Stimulated activated CD4-positive, alpha-beta T cell treated with anti-CD3 and anti-CD28 coated beads, Interleukin-15, amount 100 ng/mL, for 24 hours (primary cell): ENCODE measurements at regions not wholly inside any gene's neighbourhood (a gene's known extent, or its start where the extent isn't known, plus 50 kb on each side); places are given as distances from the start of the nearest gene placed in this dataset.
A peak's percentile ranks its signal among the peaks of the same experiment; 100 is the strongest.

Source experiments
- DNase-seq: peaks from one replicate; pipeline ENCODE4 v3.0.0-alpha.2; 2020

GRCh38 chr3:111314181-111314873 is 227.7 kb upstream of the CD96 start:
- no peak for DNase-seq

DNA sequence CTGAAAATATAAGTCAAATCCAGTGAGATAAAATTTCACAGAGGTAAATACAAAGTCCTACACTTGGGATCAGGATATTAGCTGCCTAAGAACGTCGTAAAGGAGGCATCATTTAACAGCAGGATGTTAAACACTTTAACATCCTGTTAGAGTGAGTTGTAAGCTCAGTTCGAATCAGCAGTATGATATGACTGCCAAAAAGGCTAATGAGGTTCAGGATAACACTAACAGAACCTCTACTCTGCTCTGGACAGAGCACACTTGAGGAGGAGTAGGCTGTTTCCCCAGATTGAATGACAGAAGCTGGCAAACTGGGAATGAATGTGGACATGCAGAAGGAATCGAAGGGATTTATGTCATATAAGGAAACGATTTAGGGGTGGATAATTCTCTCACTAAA is 227.1 kb upstream of the CD96 start:
- no peak for DNase-seq

- DNase-seq = no peak
Observed at GRCh38 chr3:111315930-111316587, 225.9 kb upstream of the CD96 start.

DNA sequence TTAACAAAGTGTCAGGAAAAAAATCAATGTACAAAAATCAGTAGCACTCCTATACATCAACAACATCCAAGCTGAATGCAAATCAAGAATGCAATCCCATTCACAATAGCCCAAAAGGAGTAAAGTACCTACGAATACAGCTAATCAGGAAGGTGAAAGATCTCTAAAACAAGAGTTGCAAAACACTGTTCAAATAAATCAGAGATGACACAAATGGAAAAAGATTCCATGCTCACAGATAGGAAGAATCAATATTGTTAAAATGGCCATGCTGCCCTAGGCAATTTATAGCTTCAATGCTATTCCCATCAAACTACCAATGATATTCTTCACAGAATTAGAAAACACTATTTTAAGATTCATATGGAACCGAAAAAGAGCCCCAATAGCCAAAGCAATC is 223.7 kb upstream of the CD96 start:
- DNase-seq = no peak

DNA sequence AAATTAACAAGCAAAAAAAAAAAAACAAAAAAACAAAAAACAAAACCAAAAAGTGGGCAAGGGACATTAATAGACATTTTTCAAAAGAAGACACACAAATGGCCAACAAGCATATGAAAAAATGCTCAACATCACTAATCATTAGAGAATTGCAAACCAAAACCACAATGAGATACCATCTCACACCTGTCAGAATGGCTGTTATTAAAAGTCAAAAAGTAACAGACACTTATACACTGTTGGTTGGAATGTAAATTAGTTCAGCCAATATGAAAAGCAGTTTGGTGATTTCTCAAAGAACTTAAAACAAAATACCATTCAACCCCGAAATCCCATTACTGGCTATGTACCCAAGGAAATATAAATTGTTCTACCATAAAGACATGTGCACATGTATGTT is 222.4 kb upstream of the CD96 start:
- no peak for DNase-seq

DNA sequence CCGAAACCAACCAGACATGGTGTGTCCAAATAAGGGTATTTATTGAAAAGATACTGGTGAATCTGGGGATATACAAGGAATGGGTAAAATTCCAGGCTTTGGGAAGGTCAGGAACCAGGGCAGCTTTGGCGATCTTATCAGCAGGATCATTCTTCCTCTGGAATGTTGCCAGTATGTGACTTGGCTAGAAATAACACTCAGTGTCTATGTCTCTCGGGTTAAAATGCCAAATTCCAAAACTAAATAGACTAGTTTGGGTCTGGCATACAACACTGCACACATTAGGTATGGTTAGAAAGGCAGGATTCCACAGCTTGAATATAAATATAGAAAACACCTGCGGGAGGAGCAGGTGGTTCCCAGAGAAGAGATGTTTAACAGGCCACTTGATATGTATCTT is 220.2 kb upstream of the CD96 start:
- no peak for DNase-seq

- no peak for DNase-seq
Observed at GRCh38 chr3:111323019-111323418, 219.0 kb upstream of the CD96 start.

DNA sequence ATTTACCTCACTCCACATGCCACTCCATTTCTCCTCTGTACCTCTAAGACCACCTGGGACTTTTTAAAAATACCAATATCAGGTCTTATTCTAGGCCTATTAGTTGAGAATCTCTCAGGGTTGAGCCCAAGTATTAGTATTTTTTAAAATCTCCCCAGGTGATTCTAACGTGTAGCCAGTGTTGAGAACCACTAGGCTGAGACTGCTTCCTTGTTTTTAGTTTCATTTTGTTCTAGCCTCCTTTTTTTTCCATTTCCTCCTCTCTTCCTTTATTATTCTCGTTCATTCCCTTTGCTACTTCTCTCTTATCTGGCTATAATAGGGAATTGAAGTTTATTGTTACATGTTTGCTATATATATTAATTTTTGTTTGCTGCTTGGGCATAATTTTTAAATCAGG is 217.8 kb upstream of the CD96 start:
- no peak for DNase-seq

GRCh38 chr3:111324645-111325044 is 217.4 kb upstream of the CD96 start:
- DNase-seq = no peak

DNA sequence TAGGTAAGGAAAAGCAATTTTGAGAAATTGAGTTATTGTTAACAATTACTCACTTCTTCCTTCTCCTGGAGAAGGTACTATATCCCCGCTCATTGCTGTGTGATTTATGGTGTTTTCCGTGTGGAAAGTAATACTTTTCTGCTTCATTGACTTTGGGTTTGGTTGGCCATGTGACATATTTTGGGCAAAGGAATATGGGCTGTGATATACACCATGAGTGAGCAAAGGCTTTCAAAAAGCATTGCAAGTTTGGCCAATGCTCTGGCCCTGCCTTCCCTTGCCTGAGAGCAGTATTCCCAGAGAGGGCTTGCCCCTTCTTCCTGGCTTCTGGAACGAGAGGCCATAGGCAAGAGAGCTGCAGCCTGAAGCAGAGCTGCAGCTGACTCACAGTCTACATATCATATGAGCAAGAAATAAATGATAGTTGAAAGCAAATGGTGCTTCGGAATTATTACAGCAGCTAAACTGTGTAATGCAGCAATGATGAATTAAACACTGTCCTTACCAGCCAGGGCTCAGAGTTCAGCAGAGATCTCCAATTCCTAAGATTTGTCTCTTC is 216.8 kb upstream of the CD96 start:
- no peak for DNase-seq

- DNase-seq = peak; percentile 16
Observed at GRCh38 chr3:111326144-111326995, 215.6 kb upstream of the CD96 start.

- DNase-seq = no peak
Observed at GRCh38 chr3:111331306-111331705, 210.7 kb upstream of the CD96 start.

- no peak for DNase-seq
Observed at GRCh38 chr3:111331912-111332311, 210.1 kb upstream of the CD96 start.

DNA sequence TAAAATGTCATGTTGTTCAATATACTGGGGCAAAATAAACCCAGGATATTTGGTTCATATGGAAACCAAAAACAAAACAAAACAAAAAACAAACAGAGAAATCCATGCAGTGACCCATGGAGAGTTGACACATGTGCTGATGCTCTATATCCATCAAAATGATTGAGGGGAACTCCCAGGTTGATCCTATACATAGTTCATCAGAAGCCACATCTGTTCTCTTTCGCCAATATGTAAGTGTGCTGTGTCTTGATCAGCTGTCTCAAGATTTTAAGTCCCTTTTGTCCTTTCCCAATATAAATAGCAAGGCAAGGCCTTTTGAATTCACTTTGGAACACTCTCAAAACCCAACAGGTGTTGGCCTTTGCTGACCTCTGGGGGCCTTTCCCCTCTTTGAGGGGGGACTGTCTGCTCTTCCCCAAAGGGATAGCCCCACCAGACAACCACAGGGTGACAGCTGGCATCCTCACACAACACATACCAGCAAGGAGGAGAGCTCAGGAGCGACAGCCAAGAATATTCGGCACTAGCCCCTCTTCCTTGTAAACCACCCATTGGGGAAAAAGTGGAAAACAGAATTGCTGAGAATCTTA is 209.4 kb upstream of the CD96 start:
- no peak for DNase-seq

- DNase-seq = no peak
Observed at GRCh38 chr3:111333642-111334041, 208.4 kb upstream of the CD96 start.

DNA sequence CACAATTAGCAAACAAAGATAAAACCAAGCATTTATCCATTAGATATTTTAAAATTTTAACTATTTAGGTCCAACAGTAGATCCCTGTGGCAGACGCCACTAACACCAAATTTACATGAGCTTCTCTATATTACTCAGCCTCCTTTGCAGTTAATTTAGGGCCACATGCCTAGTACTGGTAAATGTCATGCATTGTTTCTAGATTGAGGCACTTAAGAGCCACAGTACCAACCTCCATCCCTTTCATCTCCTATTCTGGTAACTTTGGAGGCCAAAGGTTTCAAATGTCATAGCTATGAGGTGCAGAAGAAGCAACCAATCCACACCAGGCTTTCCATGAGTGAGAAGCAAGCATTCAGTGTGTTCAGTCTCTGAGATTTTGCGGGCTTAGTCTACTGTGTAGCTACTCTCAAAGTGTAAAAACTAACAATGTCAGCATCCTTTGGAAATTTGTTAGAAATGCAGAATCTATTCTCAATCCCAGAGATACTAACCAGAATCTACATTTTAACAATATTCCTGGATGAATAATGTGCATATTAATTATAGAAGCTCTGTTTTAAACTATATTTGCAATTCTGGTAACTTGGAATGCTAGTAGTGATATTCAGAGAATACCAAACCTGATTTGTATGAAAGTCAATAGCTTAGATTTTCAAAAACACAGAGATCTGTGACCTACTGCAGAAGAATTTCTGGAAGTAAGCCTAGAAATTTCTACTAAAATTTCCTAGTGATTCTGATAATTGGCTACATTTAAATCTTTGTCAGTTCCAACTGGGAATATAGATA is 206.3 kb upstream of the CD96 start:
- DNase-seq = no peak

DNA sequence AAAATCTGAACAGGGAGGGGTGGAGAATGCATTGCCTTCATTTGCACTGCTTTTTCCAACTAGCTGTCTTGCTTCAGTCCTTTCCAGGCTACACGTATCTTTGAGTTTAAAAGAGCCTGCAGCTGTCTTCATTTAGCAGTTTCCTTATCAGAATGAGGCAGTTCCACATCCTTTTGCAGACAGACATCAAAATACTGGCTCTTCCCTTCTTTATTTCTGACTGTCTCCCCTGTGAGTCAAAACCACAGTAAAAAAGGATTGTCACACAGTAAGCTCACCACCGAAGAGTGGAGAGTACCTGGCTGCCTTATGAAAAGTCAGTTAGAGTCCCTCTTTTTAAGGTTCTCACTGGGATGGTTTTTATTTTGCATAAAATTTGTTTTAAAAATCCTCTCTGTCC is 205.5 kb upstream of the CD96 start:
- DNase-seq = no peak

- peak; percentile 57 for DNase-seq
Observed at GRCh38 chr3:111338059-111338698, 203.8 kb upstream of the CD96 start.

DNA sequence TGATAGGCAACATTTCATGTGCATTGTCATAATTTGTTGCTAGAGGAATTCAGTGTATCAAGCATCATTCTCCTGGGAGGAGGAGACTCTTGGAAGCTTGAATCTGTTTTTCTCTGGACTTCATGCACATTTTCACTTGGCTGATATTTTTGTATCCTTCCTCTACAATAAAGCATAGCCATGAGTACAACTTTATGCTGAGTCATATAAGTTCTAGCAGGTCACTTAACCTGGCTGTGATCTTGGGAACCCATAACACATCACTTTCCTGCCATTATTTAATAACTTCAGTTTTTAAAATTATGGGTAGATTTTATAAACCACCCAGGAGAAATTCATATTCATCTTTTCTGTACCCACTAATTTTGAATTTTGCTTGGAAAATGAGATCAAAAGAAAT is 203.0 kb upstream of the CD96 start:
- DNase-seq = no peak

GRCh38 chr3:111351334-111351733 is 190.7 kb upstream of the CD96 start:
- no peak for DNase-seq

DNA sequence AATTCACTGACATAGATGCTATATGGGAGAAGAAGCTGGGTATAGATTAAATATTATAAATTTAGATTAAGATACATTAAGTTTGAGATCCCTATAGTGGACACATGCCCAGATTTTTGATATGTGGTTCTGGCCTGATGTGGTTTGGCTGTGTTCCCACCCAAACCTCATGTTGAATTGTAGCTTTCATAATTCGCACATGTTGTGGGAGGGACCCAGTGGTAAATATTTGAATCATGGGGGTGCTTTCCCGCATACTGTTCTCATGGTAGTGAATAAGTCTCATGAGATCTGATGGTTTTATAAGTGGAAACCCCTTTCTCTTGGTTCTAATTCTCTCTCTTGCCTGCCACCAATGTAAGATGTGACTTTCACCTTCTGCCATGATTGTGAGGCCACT is 189.4 kb upstream of the CD96 start:
- DNase-seq = no peak
